ENCODE measurements at regions not wholly inside any gene's neighbourhood (a gene's known extent, or its start where the extent isn't known, plus 50 kb on each side); places are given as distances from the start of the nearest gene placed in this dataset.

DNA sequence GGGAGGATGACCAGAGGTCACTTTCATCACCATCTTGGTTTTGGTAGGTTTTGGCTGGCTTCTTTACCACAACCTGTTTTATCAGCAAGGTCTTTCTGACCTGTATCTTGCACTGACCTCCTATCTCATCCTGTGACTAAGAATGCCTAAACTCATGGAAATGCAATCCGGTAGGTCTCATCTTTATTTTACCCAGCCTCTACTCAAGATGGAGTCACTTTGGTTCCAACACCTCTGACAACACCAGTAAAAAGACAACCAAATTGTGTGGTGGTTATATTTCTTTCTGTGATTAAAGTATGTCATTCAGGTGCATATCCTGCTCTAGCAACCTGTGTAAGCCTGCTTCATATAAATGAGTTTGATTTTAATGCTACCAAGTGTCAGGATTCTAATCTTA, 636.7 kb downstream of the PCDH7 start:
- no peaks in the 10 kb centered on the region for H3K4me1 ChIP-seq
- H3K27ac ChIP-seq: no peak overlapping the region
- intact Hi-C loops (cut with DNase I; ENCODE audit: low total_unique reads): no loop called here
- H3K27me3 ChIP-seq: no peaks in the 10 kb centered on the region
- TF ChIP-seq POLR2AphosphoS5 (IDR thresholded peaks at IDR 0.05): no peak
- TF ChIP-seq CTCF (IDR thresholded peaks at IDR 0.05): no peak
- TF ChIP-seq EP300 (IDR thresholded peaks at IDR 0.05): no peak
- no peak for TF ChIP-seq POLR2A (IDR thresholded peaks at IDR 0.05)
- DNase-seq: no peak
- no peaks in the 10 kb centered on the region for H3K9me3 ChIP-seq
- H3K36me3 ChIP-seq: no peaks in the 10 kb centered on the region
- no peak overlapping the region for H3K4me3 ChIP-seq
- WGBS, 5 donors: 91 to 97% (median 96%) methylated on average over 1 of the region's 1 CpG

DNA sequence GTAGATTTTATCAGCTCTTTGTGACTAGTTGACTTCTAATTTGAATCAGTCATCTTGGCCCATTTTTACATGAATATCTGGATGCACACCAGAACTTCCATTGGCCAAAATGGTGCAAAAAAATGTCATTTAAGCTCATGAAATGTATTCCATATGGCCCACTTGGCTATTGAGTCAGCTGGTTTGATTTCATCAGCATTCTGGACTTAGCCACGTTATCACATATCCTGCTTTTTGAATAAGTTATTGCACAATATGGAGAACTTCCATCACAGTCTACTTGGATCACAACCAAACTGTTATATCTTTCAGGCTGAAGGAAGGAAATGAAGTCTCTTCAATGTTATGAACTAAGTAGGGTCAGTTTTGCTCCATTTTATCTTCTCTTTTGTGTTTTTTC, 640.6 kb downstream of the PCDH7 start:
- TF ChIP-seq EP300 (IDR thresholded peaks at IDR 0.05): no peak
- TF ChIP-seq POLR2A (IDR thresholded peaks at IDR 0.05): no peak
- TF ChIP-seq POLR2AphosphoS5 (IDR thresholded peaks at IDR 0.05): peak in 1 of 3 donors; percentile 3
- TF ChIP-seq CTCF (IDR thresholded peaks at IDR 0.05): no peak
- no peaks in the 10 kb centered on the region for H3K36me3 ChIP-seq
- no peaks in the 10 kb centered on the region for H3K9me3 ChIP-seq
- intact Hi-C loops (cut with DNase I; ENCODE audit: low total_unique reads): no loop called here
- peak in 1 of 2 donors; percentile 53 for DNase-seq
- WGBS, 5 donors: 12 to 20% (median 16%) methylated on average over 1 of the region's 1 CpG
- H3K27me3 ChIP-seq: no peaks in the 10 kb centered on the region
- H3K4me1 ChIP-seq: no peaks in the 10 kb centered on the region
- no peak overlapping the region for H3K27ac ChIP-seq
- no peak overlapping the region for H3K4me3 ChIP-seq

DNA sequence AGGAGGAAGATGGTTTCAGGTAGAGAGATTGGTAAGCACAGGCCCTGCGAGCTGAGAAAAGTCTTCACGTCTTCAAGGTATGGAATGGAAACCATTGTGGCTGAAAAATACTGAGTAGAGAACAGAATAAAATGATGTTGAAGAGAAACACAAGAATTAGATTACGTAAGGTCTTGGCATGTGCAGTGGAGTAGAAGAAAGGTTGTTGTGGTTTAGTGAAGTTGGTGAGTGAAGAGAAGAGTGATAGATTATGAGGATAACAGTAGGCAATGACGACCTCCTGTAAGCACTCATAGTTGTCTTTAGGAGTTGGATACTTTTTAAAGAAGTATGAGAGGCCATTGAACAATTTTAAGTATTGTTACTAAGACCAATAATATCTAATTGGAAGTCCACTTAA, 642.6 kb downstream of the PCDH7 start:
- TF ChIP-seq EP300 (IDR thresholded peaks at IDR 0.05): no peak
- no peak for TF ChIP-seq CTCF (IDR thresholded peaks at IDR 0.05)
- TF ChIP-seq POLR2AphosphoS5 (IDR thresholded peaks at IDR 0.05): no peak
- no peak for TF ChIP-seq POLR2A (IDR thresholded peaks at IDR 0.05)
- Histone ChIP-seq H3K36me3 (no peaks in the 10 kb centered on the region), H3K27ac (no peak overlapping the region), H3K9me3 (no peaks in the 10 kb centered on the region), H3K4me3 (no peak overlapping the region), H3K27me3 (no peaks in the 10 kb centered on the region), H3K4me1 (no peaks in the 10 kb centered on the region)
- DNase-seq: no peak
- intact Hi-C loops (cut with DNase I; ENCODE audit: low total_unique reads): no loop called here
- 86 to 98% (median 93%) methylated on average over 4 of the region's 4 CpGs for WGBS, 5 donors

DNA sequence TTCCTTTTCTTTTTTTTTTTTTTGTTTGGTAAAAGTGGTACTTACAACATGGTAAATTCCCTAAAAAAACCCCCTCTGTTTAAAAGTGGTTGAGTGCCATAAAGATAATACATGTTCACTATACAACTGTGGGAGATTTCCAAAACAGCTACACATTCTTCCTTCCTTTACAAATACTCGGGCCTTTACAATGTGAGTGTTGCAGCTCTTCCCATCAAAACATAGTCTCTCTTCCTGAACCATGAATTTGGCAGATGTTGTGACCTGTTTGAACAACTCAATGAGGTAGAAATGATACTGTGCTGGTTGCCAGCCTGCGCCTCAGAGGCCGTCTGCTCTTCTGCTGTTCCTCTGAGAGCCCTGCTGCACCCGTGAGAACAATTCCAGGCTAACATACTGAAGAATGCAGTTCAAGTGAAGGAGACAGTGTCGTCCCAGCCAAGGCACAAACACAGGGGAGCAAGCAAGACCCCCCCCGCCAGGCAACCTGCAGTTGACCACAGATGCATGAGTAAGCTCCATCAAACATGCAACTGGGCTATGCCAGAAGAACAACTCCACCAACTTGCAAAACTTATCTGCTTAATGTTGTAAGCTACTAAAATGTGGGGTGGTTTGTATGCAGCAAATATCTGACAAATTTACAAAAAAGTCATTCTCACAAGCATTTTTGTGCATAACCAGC, 645.0 kb downstream of the PCDH7 start:
- no peaks in the 10 kb centered on the region for H3K36me3 ChIP-seq
- WGBS, 5 donors: 66 to 83% (median 78%) methylated on average over 6 of the region's 6 CpGs
- intact Hi-C loops (cut with DNase I; ENCODE audit: low total_unique reads): no loop called here

More for the DNA sequence above, 645.0 kb downstream of the PCDH7 start:
- DNase-seq: peak in 1 of 2 donors; percentile 24
- Histone ChIP-seq H3K27ac (no peak overlapping the region), H3K4me1 (no peaks in the 10 kb centered on the region), H3K27me3 (no peaks in the 10 kb centered on the region), H3K4me3 (no peak overlapping the region), H3K9me3 (no peaks in the 10 kb centered on the region)
- TF ChIP-seq EP300 (IDR thresholded peaks at IDR 0.05) (no peak), POLR2AphosphoS5 (IDR thresholded peaks at IDR 0.05) (no peak), CTCF (IDR thresholded peaks at IDR 0.05) (no peak), POLR2A (IDR thresholded peaks at IDR 0.05) (no peak)

Measured in stomach (tissue), 8 donors.